Amniotic epithelial cell (primary cell): ENCODE measurements at regions not wholly inside any gene's neighbourhood (a gene's known extent, or its start where the extent isn't known, plus 50 kb on each side); places are given as distances from the start of the nearest gene placed in this dataset.
"Not testable (repeated sequence)": the region's sequence is repeated elsewhere in the genome, so short reads cannot be mapped to it uniquely, and the experiment has no call there.

Experiments used
- DNase-seq: peaks from one replicate; pipeline ENCODE4 v3.0.0-alpha.2; 2010; ENCODE audit warnings: low read depth

DNA sequence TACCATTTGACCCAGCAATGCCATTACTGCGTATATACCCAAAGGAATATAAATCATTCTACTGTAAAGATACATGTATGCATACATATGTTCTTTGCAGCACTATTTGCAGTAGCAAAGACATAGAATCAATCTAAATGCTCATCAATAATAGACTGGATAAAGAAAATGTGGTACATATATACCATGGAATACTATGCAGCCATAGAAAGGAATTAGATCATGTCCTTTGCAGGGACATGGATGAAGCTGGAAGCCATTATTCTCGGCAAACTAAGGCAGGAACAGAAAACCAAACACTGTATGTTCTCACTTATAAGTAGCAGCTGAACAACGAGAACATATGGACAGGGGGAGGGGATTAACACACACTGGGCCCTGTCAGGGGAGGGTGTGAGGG, 54.8 kb upstream of the ZNF30 start:
- not testable (repeated sequence) for DNase-seq

DNA sequence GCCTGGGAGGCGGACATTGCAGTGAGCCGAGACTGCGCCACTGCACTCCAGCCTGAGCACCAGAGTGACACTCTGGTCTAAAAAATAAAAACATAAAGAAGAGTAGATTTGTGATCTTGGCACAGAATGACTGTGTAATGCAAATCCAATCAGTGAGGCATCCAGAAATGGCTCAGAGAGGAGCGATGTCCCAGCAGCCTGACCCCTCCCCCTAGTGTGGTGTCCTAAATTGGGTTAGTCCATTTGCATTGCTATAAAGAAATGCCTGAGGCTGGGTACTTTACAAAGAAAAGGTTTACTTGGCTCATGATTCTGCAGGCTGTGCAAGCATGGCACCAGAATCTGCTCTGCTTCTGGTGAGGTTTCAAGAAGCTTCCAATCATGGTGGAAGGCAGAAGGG, 59.1 kb upstream of the ZNF30 start:
- no peak for DNase-seq

DNA sequence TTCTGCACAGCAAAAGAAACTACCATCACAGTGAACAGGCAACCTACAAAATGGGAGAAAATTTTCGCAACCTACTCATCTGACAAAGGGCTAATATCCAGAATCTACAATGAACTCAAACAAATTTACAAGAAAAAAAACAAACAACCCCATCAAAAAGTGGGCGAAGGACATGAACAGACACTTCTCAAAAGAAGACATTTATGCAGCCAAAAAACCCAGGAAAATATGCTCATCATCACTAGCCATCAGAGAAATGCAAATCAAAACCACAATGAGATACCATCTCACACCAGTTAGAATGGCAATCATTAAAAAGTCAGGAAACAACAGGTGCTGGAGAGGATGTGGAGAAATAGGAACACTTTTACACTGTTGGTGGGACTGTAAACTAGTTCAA, 61.5 kb upstream of the ZNF30 start:
- not testable (repeated sequence) for DNase-seq

DNA sequence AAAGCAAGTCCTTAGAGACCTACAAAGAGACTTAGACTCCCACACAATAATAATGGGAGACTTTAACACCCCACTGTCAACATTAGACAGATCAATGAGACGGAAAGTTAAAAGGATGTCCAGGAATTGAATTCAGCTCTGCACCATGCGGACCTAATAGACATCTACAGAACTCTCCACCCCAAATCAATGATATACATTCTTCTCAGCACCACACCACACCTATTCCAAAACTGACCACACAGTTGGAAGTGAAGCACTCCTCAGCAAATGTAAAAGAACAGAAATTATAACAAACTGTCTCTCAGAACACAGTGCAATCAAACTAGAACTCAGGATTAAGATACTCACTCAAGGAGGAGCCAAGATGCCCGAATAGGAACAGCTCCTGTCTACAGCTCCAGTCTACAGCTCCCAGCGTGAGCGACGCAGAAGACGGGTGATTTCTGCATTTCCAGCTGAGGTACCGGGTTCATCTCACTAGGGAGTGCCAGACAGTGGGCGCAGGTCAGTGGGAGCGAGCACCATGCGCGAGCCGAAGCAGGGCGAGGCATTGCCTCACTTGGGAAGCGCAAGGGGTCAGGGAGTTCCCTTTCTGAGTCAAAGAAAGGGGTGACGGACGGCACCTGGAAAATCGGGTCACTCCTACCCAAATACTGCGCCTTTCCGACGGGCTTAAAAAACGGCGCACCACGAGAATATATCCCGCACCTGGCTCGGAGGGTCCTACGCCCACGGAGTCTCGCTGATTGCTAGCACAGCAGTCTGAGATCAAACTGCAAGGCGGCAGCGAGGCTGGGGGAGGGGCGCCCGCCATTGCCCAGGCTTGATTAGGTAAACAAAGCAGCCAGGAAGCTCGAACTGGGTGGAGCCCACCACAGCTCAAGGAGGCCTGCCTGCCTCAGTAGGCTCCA, 66.6 kb upstream of the ZNF30 start:
- DNase-seq = not testable (repeated sequence)

DNA sequence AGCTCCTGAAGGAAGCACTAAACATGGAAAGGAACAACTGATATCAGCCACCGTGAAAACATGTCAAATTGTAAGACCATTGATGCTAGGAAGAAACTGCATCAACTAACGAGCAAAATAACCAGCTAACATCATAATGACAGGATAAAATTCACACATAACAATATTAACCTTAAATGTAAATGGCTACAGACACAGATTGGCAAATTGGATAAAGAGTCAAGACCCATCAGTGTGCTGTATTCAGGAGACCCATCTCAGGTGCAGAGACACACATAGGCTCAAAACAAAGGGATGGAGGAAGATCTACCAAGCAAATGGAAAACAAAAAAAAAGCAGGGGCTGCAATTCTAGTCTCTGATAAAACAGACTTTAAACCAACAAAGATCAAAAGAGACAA, 67.4 kb upstream of the ZNF30 start:
- not testable (repeated sequence) for DNase-seq

DNA sequence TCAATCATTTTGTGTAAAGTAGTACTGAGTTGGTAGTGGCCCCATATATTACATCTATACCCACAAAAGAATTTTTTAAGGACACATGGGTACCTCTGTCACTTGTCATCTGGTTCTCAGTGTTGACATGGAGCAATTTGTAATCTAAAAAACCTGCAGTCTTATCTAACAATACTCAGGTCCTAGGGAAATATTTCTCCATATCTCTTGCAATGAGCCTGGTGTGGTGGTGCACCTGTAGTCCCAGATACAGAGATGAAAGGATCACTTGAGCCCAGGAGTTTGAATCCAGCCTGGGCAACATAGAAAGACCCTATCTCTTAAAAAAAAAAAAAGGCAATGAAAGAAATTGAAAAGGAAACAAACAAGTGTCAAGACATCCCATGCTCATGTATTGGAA, 70.7 kb upstream of the ZNF30 start:
- DNase-seq = no peak

DNA sequence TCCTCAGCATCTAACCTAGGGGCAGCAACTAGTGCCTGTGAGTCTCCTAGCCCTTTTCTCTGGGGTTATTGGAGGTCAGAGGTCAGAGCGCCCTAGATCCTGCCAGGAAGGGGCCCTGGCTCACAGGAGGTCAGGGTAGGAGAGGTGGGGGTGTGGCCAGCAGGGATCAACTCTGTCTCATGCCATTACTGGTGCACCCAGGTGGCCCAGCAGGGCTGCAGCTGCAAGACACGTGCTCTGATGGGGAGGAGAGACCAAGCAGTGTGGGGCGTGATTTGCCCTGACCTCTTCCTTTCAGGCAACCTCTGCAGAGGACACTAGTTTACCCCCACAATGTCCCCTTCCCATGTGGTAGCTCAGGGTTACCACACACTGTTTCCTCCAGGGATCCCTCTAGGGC, 73.3 kb upstream of the ZNF30 start:
- DNase-seq = no peak

DNA sequence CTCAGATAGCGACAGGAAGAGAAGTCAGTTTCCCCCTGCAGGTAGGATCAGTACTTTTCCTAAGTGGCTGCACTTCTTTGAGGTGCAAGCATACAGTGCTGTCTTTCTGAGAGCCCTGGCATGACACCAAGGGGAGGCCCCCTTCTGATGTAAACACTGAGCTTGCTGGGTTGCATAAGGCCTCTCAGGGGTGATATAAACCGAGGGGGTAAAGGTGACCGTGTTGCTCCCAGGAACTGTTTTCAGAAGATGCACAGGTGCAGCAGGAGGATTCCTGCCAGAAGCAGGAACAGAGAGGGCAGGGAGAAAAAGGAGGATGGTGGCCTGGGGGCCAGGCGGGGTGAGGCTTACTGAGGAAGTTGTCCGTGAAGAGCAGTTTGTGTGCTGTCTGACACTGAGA, 74.0 kb upstream of the ZNF30 start:
- no peak for DNase-seq

DNA sequence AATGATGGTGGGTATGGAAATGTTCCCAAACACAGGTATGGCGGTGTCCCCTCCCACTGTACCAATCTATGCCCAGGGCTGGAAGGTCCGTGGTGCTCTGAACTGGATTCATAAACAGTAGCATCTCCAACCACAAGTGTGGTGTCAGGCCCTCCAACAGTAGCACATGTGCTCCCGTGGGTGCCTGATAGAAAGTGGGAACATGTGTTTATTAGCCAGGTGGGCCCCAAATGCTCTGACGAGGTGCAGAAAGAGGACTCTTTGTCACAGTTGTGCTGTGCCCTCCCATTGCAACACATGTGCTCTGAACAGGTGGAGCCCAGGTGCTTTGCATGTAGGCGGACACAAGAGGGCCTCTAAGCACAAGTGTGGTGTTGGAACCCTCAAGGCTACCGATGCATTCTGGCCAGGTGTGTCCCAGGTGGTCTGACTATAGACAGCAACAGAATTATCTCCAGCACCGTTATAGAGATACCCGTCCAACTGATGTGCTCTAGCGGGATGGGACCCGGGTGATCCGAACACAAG, 75.4 kb upstream of the ZNF30 start:
- DNase-seq = no peak

DNA sequence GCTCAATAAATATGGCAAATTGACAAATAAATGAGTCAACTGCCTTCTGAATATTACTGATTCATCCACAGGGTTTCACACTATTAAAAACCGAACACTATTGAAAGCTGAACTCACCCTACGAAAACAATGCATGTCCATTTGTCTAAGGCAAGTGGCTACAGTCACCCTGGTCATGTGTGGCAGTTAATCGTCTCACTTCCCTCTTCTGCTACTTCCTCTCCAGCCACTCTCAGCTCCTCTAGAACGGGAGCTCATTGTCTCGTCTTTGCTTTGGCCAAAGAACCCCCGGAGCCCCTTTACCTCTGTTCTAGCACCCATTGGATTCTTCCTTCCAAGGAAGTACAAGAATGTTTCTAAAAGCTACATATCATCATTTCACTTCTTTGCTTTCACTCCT, 74.4 kb upstream of the ZNF599 start:
- no peak for DNase-seq

DNA sequence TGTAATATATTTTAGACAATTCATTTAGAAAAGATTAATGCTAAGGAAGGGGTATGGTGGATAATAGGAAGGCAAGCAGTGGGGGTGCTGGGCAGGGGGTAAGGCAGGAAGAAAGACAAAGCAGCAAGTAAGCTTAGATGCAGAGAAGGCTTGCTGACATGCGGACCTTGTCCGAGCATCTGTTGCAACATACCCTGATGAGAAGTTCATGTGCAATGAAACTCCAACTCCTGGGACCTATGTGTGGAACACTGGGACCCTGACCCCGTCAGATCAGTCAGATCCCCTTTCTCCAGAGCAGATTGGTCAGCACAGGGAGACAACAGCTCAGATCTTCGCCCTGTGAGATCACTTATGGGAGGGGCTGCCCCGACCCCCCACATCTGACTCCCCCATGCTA, 71.3 kb upstream of the ZNF599 start:
- no peak for DNase-seq

DNA sequence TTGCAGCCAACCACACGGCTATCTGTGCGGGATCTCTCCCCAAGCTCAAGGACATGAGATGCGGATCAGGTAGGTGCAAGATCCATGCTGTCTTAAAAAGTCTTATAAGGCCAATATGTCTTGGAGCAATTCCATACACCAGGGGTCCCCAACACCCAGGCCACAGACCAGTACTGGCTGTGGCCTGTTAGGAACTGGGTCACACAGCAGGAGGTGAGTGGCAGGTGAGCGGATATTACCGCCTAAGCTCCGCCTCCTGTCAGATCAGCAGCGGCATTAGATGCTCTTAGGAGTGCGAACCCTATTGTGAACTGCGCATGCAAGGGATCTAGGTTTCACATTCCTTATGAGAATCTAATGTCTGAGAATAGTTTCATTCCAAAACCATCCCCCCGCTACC, 68.8 kb upstream of the ZNF599 start:
- no peak for DNase-seq

DNA sequence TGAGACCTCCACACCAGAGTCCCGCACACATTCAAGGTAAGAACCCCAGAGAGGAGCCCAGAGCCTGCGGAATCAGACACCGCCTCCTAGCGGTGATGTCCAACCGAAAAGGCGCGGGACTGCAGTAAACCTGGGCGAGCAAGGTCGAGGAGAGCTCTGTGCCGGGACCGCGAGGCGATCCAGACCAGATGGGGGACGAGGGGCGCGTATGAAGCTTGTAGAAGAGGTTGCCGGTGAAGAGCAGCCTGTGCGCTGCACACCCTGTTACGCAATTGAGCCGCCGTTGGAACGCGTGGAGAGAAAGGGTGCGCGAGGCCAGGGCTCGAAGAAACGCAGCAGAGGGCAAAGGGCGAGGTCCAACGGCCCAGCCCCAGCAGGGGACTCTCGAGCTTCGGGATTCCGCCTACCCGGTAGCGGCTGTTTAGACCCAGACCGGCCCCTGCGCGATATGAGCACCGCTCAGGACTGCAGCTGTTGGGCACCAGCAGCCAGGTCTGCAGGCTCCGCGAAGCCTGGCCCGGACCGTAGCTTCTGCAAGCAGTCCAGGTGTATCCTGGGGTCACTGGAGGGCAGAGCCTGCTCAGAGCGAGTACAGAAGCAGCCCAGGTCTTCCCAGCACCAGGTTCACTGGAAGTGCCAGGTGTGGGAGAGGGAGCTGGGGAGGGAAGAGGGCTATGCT, 65.9 kb upstream of the ZNF599 start:
- peak; percentile 1 for DNase-seq

DNA sequence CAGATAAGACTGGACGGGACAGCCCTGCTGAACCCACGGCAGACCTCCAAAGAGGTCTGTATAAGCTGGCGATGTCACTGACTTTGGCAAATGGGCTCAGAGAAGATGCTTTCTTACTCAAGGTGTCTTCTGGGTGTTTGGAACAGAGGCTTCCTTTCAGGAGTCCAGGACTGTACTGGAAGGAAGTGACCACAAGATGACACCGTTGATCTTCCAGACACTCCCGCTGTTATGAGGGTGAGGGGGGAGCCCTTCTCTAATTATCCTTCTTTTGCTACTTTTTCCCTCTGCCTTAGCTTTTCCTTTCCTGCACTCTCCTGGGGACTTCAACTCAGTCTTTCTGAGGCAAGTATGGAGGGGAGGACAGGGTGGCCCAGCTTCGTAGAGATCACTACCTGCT, 65.2 kb upstream of the ZNF599 start:
- DNase-seq = peak; percentile 3

DNA sequence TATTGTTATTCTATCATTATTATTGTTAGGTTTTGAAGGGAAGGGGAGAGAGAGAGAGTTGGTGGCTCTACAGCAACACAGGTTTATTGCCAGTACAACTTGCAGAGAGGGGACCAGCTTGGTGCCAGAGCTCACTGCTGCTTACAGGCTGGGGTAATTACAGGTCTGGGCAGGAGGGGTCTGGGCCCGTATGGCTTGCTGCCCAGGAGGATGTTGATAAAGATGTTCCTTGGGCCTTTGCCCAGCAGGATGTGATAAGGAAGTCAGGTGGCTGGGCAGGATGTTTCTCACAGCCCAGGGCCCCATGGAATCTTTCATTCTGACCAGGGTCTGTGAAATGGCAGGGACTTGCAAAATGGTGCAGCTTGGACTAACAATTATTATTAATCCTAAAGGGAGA, 64.2 kb upstream of the ZNF599 start:
- DNase-seq = peak; percentile 21

DNA sequence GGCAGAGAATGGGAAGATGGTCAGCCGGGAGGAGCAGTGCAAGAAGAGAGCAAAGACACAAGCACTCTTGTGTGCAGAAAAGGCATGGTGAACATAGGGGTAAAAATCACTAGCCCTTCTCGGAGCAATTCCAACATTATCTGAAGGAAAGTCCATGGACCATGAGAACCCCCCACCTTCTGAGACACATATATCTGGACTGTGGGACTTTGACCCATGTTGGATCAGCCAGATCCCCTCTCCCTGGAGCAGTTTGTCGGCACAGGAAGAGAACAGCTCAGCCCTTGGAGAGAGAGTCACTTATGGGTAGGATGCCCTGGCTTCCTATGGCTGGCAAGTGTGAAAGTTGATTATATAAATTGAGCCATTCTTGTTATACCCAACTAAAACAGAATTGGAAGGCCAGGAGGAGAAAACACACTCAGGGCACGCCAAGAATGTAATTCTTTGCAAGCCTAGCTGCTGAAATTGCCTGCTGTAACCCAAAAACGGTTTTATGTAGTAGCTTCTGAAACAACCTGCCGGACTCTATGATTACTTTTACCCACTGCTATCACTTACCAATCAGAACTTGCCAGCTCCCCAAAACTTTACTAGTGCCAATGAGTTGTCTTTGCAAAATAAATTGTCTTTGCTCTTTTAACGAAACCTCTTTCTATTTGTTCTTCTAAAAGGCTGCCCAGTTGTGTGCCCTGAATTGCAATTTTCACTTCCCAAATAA, 62.8 kb upstream of the ZNF599 start:
- DNase-seq = no peak

DNA sequence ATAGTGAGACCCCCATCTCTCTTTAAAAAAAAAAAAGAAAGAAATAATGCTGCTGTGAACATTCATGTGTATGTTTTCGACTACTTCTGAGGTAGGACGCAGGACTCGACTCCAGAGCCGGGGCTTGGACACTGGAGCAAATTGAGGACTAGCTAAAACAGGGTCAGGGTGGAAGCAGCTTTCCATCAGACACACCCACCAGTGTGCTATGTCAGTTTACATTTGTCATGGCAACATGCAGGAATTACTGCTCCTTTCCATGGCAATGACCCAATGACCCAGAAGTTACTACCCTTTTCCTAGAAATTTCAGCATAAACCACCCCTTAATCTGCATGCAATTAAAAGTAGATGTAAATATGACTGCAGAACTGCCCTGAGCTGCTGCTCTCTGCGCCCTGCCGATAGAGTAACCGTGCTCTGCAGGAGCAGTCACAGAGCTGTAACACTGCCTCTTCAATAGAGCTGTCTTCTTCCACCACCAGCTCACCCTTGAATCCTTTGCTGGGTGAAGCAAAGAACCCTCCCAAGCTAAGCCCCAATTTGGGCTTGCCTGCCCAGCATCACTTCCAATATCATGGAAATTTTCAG, 61.6 kb upstream of the ZNF599 start:
- no peak for DNase-seq

DNA sequence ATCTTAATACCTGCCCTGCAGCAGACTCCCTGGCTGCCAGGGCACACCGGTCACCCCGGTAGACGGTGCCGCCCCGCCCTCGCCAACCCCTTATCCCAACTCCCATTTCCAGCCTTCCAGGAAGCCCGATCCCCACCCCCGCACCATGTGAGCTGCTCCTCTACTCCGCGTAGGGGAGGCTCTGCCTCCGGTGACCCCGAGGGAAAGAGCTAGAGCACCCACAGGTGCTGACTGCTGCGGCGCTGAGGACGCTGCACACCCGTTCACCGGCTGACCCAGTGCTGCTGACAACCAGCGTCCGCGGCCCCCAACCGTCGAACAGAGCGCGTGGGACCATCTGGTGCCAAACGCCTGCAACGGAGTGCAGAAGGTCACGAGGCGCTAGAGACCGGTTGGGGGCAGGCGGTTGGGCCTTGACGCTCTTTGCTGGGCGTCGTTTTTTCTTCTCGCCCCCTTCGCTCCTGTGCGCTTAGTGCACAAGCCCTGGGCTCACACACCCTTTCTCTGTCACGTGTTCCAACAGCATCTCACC, 59.6 kb upstream of the ZNF599 start:
- DNase-seq = no peak

DNA sequence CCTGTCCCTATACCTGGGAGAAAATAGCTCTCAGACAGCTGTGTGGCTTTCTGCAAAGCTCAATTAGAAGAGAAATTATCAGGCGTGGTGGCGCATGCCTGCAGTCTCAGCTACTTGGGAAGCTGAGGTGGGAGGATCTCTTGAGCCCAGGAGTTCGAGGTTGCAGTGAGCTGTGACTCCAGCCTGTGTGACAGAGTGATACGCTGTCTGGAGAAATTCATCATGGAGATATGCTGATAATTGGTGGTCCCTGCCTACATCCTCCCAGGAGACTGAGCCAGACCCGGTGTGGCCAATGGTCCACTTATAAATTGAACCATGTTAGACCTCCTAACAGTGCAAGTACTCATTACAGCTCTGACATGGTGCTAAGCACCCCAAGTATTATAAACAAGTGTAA, 58.7 kb upstream of the ZNF599 start:
- no peak for DNase-seq

DNA sequence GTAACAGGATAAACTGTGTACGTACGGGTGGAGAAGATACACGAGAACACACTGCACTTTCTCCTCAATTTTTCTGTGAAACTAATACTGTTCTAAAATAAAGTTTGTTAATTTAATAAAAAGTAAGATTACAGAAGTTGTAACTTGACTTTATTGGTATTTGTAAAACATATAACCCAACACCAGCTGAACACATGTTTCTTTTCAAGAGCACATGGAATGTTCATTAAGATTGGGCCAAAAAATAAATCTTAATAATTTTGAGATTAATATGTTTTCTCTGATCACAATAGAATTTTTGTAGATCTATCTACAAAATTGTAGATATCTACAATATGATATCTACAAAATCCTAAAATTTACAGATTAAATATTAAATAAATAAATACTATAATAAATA, 55.1 kb upstream of the ZNF599 start:
- no peak for DNase-seq

DNA sequence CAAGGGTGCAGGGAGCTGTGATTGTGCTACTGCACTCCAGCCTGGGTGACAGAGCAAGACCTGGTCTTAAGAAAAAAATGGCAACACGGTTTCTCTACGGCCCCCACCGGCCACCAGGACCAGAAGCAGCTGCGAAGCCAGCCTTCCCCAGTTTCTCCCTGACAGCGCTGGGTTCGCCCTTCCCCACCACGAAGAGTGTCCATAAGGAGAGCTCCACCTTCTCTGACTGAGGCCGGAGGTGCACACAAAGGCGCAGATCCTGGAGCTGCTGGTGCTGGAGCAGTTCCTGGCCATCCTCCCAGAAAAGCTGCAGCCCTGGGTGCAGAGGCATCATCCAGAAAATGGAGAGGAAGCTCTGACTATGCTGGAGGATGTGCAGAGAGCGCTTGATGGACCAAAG, 52.2 kb upstream of the ZNF599 start:
- DNase-seq = no peak

DNA sequence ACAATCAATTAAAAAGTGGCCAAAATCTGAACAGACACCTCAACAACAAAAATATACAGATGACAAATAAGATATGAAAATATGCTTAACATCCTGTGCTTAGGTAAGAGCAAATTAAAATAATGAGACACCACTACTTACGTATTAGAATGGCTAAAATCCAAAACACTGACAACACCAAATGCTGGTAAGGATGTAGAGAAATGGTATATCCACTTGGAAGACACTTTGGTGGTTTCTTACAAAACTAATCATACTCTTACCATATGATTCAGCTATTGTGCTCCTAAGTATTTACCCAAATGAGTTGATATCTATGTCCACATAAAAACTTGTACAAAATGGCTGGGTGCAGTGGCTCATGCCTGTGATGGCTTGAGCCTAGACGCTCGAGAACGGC, 51.7 kb upstream of the ZNF599 start:
- no peak for DNase-seq
